H9 (cell line): ENCODE measurements at regions not wholly inside any gene's neighbourhood (a gene's known extent, or its start where the extent isn't known, plus 50 kb on each side); places are given as distances from the start of the nearest gene placed in this dataset.

ENCODE experiments used
- DNase-seq: peaks from one replicate; pipeline ENCODE4 v3.0.0-alpha.2; 2017
- H2AFZ ChIP-seq: one replicate; pipeline ENCODE4 v1.6.1; 2013; ENCODE audit warnings: mild to moderate bottlenecking, low read length, control low read depth, moderate library complexity
- H2AK5ac ChIP-seq: 2 replicates; pipeline ENCODE4 v1.6.1; 2013; ENCODE audit warnings: low read length, control low read depth, mixed read lengths; ENCODE audit not compliant: insufficient read length
- H2BK120ac ChIP-seq: one replicate; pipeline ENCODE4 v1.6.1; 2013; ENCODE audit warnings: low read depth, mild to moderate bottlenecking, low read length, control low read depth, inconsistent platforms; ENCODE audit not compliant: poor library complexity, severe bottlenecking
- H2BK12ac ChIP-seq: 2 replicates; pipeline ENCODE4 v1.6.1; 2013; ENCODE audit warnings: low read length, control low read depth, mixed read lengths, low read depth; ENCODE audit not compliant: insufficient read length
- H2BK15ac ChIP-seq: 2 replicates; pipeline ENCODE4 v1.6.1; 2013; ENCODE audit warnings: low read depth, low read length, control low read depth
- H2BK20ac ChIP-seq: one replicate; pipeline ENCODE4 v1.6.1; 2013; ENCODE audit warnings: low read depth, mild to moderate bottlenecking, low read length, control low read depth, inconsistent platforms; ENCODE audit not compliant: poor library complexity, severe bottlenecking
- H2BK5ac ChIP-seq: 2 replicates; pipeline ENCODE4 v1.6.1; 2013; ENCODE audit warnings: low read length, control low read depth, mixed read lengths; ENCODE audit not compliant: insufficient read length
- H3K14ac ChIP-seq: 2 replicates; pipeline ENCODE4 v1.6.1; 2013; ENCODE audit warnings: low read length, control low read depth; ENCODE audit not compliant: insufficient read depth
- H3K18ac ChIP-seq: 2 replicates; pipeline ENCODE4 v1.6.1; 2013; ENCODE audit warnings: low read depth, mild to moderate bottlenecking, mixed read lengths, low read length, control low read depth; ENCODE audit not compliant: insufficient read length
- H3K23ac ChIP-seq: 2 replicates; pipeline ENCODE4 v1.6.1; 2013; ENCODE audit warnings: low read length, control low read depth, mixed read lengths, low read depth; ENCODE audit not compliant: insufficient read length
- H3K23me2 ChIP-seq: 2 replicates; pipeline ENCODE4 v1.6.1; 2013; ENCODE audit warnings: low read depth, mild to moderate bottlenecking, mixed read lengths, low read length, control low read depth; ENCODE audit not compliant: insufficient read length, poor library complexity, severe bottlenecking
- H3K27ac ChIP-seq: 2 replicates; pipeline ENCODE4 v1.5.1; 2013; ENCODE audit warnings: low read length, control low read depth, mixed read lengths, low read depth; ENCODE audit not compliant: insufficient read length
- H3K27me3 ChIP-seq: 2 replicates; pipeline ENCODE4 v1.6.1; 2013; ENCODE audit warnings: low read length, control low read depth, inconsistent platforms; ENCODE audit not compliant: insufficient read depth
- H3K4ac ChIP-seq: 2 replicates; pipeline ENCODE4 v1.6.1; 2013; ENCODE audit warnings: low read depth, mild to moderate bottlenecking, control low read depth, inconsistent platforms, low read length, moderate library complexity
- H3K4me1 ChIP-seq: 2 replicates; pipeline ENCODE4 v1.6.1; 2013; ENCODE audit warnings: low read length, control low read depth, inconsistent platforms; ENCODE audit not compliant: insufficient read depth
- H3K4me2 ChIP-seq: 2 replicates; pipeline ENCODE4 v1.6.1; 2013; ENCODE audit warnings: low read length, control low read depth, mixed read lengths; ENCODE audit not compliant: insufficient read length, insufficient read depth
- H3K56ac ChIP-seq: 2 replicates; pipeline ENCODE4 v1.6.1; 2013; ENCODE audit warnings: low read depth, mild to moderate bottlenecking, mixed read lengths, low read length, control low read depth; ENCODE audit not compliant: insufficient read length
- H3K79me1 ChIP-seq: 2 replicates; pipeline ENCODE4 v1.6.1; 2013; ENCODE audit warnings: low read depth, mild to moderate bottlenecking, moderate library complexity, low read length, control low read depth, inconsistent platforms; ENCODE audit not compliant: insufficient read depth, poor library complexity, severe bottlenecking
- H3K79me2 ChIP-seq: 2 replicates; pipeline ENCODE4 v1.6.1; 2013; ENCODE audit warnings: low read length, control low read depth, inconsistent platforms; ENCODE audit not compliant: insufficient read depth
- H3K9ac ChIP-seq: 2 replicates; pipeline ENCODE4 v1.6.1; 2013; ENCODE audit warnings: low read length, control low read depth, mixed read lengths; ENCODE audit not compliant: insufficient read length; ENCODE audit errors: extremely low read depth
- H3K9me3 ChIP-seq: one replicate; pipeline ENCODE4 v1.6.1; 2013; ENCODE audit warnings: low read depth, low read length, inconsistent platforms; ENCODE audit not compliant: control insufficient read depth
- H3T11ph ChIP-seq: one replicate; pipeline ENCODE4 v1.6.1; 2013; ENCODE audit warnings: mild to moderate bottlenecking, low read length, control low read depth, inconsistent platforms
- H4K20me1 ChIP-seq: one replicate; pipeline ENCODE4 v1.6.1; 2013; ENCODE audit not compliant: control insufficient read depth, insufficient read length, insufficient read depth
- H4K5ac ChIP-seq: 2 replicates; pipeline ENCODE4 v1.6.1; 2013; ENCODE audit warnings: low read depth, mild to moderate bottlenecking, mixed read lengths, low read length, control low read depth; ENCODE audit not compliant: insufficient read length
- H4K8ac ChIP-seq: replicated peaks from 2 replicates; pipeline ENCODE4 v1.6.1; 2013; ENCODE audit warnings: low read length, control low read depth, mixed read lengths, low read depth; ENCODE audit not compliant: insufficient read length
- H4K91ac ChIP-seq: 2 replicates; pipeline ENCODE4 v1.6.1; 2013; ENCODE audit warnings: low read depth, mild to moderate bottlenecking, moderate library complexity, mixed read lengths, low read length, control low read depth; ENCODE audit not compliant: insufficient read length
- H3K27ac Mint-ChIP-seq, 3 experiments: 2 replicates in 2 of 3; 3 replicates in 1 of 3; pipeline ENCODE4 v1.8.0; 2020 to 2021; ENCODE audit warnings: mixed read lengths in 3 of 3, mild to moderate bottlenecking in 1 of 3, moderate library complexity in 1 of 3
- H3K27me3 Mint-ChIP-seq: 2 replicates; pipeline ENCODE4 v1.8.0; 2021; ENCODE audit warnings: low read depth, mild to moderate bottlenecking, moderate library complexity, mixed read lengths
- H3K36me3 Mint-ChIP-seq, 3 experiments: 2 replicates in 2 of 3; 3 replicates in 1 of 3; pipeline ENCODE4 v1.8.0; 2020 to 2021; ENCODE audit warnings: low read depth in 3 of 3, mixed read lengths in 3 of 3; ENCODE audit not compliant: insufficient read depth in 1 of 3
- H3K4me1 Mint-ChIP-seq, 2 experiments: 2 replicates each; pipeline ENCODE4 v1.8.0; 2020; ENCODE audit warnings: mixed read lengths in 2 of 2
- H3K4me3 Mint-ChIP-seq, 2 experiments: 2 replicates in 1 of 2; 3 replicates in 1 of 2; pipeline ENCODE4 v1.8.0; 2020 to 2021; ENCODE audit warnings: mild to moderate bottlenecking in 2 of 2, mixed read lengths in 2 of 2, moderate library complexity in 1 of 2
- H3K9me3 Mint-ChIP-seq, 2 experiments: 2 replicates in 1 of 2; 3 replicates in 1 of 2; pipeline ENCODE4 v1.8.0; 2020; ENCODE audit warnings: mild to moderate bottlenecking in 2 of 2, mixed read lengths in 2 of 2, moderate library complexity in 1 of 2
- TF ChIP-seq, protein P1 (sequence below): fragments of 200-600 bp; sonication (generic); conservative IDR thresholded peaks from 3 replicates; pipeline ENCODE4 v1.8.0; 2021; ENCODE audit warnings: antibody characterized with exemption, mild to moderate bottlenecking

GRCh38 chr1:96550061-96550460, 171.5 kb upstream of the PTBP2 start:
- no peak overlapping the region for H4K8ac ChIP-seq
- no peak overlapping the region for H3K14ac ChIP-seq
- no peaks in the 10 kb centered on the region for H3K9me3 Mint-ChIP-seq
- H3K9ac ChIP-seq = no peak overlapping the region
- no peak overlapping the region for H4K91ac ChIP-seq
- H3K27ac Mint-ChIP-seq = no peak overlapping the region
- H4K20me1 ChIP-seq = no peaks in the 10 kb centered on the region
- no peaks in the 10 kb centered on the region; a peak in 1 of 7 replicates for H3K36me3 Mint-ChIP-seq
- H3K4me2 ChIP-seq = no peak overlapping the region
- H3K4ac ChIP-seq = no peak overlapping the region
- H2BK120ac ChIP-seq = no peak overlapping the region
- no peak overlapping the region for H3K23ac ChIP-seq
- peaks cover 7% of the 10 kb centered on the region; the same call in 1 of the 2 replicates for H3K4me1 ChIP-seq
- no peak overlapping the region for H2BK20ac ChIP-seq
- no peaks in the 10 kb centered on the region for H3K27me3 ChIP-seq
- no peak overlapping the region for H3K27ac ChIP-seq
- H4K5ac ChIP-seq = no peak overlapping the region
- no peaks in the 10 kb centered on the region for H3K79me2 ChIP-seq
- DNase-seq = no peak
- H3K27me3 Mint-ChIP-seq = no peaks in the 10 kb centered on the region
- no peak overlapping the region for H3T11ph ChIP-seq
- H3K56ac ChIP-seq = no peak overlapping the region
- peaks cover 19 to 25% of the 10 kb centered on the region in 2 experiments for H3K4me1 Mint-ChIP-seq
- no peak overlapping the region for H2BK12ac ChIP-seq
- no peak overlapping the region for H2BK5ac ChIP-seq
- no peak overlapping the region for H3K4me3 Mint-ChIP-seq
- H3K18ac ChIP-seq = no peak overlapping the region
- no peak overlapping the region for H2AFZ ChIP-seq
- no peak overlapping the region for H2AK5ac ChIP-seq
- H3K79me1 ChIP-seq = no peaks in the 10 kb centered on the region
- no peaks in the 10 kb centered on the region for H3K23me2 ChIP-seq
- TF ChIP-seq, protein P1, sequence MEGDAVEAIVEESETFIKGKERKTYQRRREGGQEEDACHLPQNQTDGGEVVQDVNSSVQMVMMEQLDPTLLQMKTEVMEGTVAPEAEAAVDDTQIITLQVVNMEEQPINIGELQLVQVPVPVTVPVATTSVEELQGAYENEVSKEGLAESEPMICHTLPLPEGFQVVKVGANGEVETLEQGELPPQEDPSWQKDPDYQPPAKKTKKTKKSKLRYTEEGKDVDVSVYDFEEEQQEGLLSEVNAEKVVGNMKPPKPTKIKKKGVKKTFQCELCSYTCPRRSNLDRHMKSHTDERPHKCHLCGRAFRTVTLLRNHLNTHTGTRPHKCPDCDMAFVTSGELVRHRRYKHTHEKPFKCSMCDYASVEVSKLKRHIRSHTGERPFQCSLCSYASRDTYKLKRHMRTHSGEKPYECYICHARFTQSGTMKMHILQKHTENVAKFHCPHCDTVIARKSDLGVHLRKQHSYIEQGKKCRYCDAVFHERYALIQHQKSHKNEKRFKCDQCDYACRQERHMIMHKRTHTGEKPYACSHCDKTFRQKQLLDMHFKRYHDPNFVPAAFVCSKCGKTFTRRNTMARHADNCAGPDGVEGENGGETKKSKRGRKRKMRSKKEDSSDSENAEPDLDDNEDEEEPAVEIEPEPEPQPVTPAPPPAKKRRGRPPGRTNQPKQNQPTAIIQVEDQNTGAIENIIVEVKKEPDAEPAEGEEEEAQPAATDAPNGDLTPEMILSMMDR = no peak
- no peak overlapping the region for H2BK15ac ChIP-seq
- H3K9me3 ChIP-seq = no peaks in the 10 kb centered on the region
